Liver (tissue), 3 donors: ENCODE measurements at regions not wholly inside any gene's neighbourhood (a gene's known extent, or its start where the extent isn't known, plus 50 kb on each side); places are given as distances from the start of the nearest gene placed in this dataset.

Experiments
- CTCF ChIP-seq: fragments of 150-350 bp; IDR thresholded peaks from 2 replicates; pipeline ENCODE4 v1.5.1; 2017; ENCODE audit warnings: improper control_type of control experiment, low read depth, low read length; ENCODE audit not compliant: missing input control
- EGR1 ChIP-seq, 2 donors: IDR thresholded peaks; 2 replicates each; pipeline ENCODE4 v1.6.1; 2016 to 2018; ENCODE audit warnings: antibody characterized with exemption in 2 of 2, low read depth in 2 of 2
- GABPA ChIP-seq, 2 donors: IDR thresholded peaks in 1 of 2; conservative IDR thresholded peaks in 1 of 2; 2 replicates each; pipeline ENCODE4 v1.6.1; 2016; ENCODE audit warnings: antibody characterized with exemption in 2 of 2, mild to moderate bottlenecking in 1 of 2, moderate library complexity in 1 of 2
- HNF4G ChIP-seq: IDR thresholded peaks from 2 replicates; pipeline ENCODE4 v1.6.1; 2016; ENCODE audit warnings: antibody characterized with exemption
- JUND ChIP-seq, 2 donors: IDR thresholded peaks; 2 replicates each; pipeline ENCODE4 v1.6.1; 2016; ENCODE audit warnings: antibody characterized with exemption in 2 of 2
- MAX ChIP-seq: IDR thresholded peaks from 2 replicates; pipeline ENCODE4 v1.6.1; 2016; ENCODE audit warnings: antibody characterized with exemption
- NR2F2 ChIP-seq: IDR thresholded peaks from 2 replicates; pipeline ENCODE4 v1.6.1; 2016; ENCODE audit warnings: antibody characterized with exemption
- RAD21 ChIP-seq, 2 donors: IDR thresholded peaks; 2 replicates each; pipeline ENCODE4 v1.6.1; 2016; ENCODE audit warnings: antibody characterized with exemption in 2 of 2, mild to moderate bottlenecking in 2 of 2
- REST ChIP-seq: IDR thresholded peaks from 2 replicates; pipeline ENCODE4 v1.6.1; 2016; ENCODE audit warnings: antibody characterized with exemption, mild to moderate bottlenecking
- RXRA ChIP-seq, 2 donors: IDR thresholded peaks; 2 replicates each; pipeline ENCODE4 v1.6.1; 2017 to 2018; ENCODE audit warnings: antibody characterized with exemption in 2 of 2, mild to moderate bottlenecking in 1 of 2
- SP1 ChIP-seq: IDR thresholded peaks from 2 replicates; pipeline ENCODE4 v1.6.1; 2018; ENCODE audit warnings: antibody characterized with exemption, mild to moderate bottlenecking
- TAF1 ChIP-seq: conservative IDR thresholded peaks from 2 replicates; pipeline ENCODE4 v1.6.1; 2016; ENCODE audit warnings: antibody characterized with exemption, mild to moderate bottlenecking
- YY1 ChIP-seq: IDR thresholded peaks from 2 replicates; pipeline ENCODE4 v1.6.1; 2016; ENCODE audit warnings: antibody characterized with exemption, mild to moderate bottlenecking
- ZBTB33 ChIP-seq: IDR thresholded peaks from 2 replicates; pipeline ENCODE4 v1.6.1; 2016; ENCODE audit warnings: antibody characterized with exemption
- donor health status: healthy.
- donor health status: healthy.

GRCh38 chr3:22012471-22012870 lies 261.5 kb upstream of the ZNF385D start:
- TF ChIP-seq CTCF (no peak), REST (no peak), MAX (no peak), RXRA (IDR thresholded peaks at IDR 0.05) (no peak), SP1 (no peak), TAF1 (no peak), JUND (IDR thresholded peaks at IDR 0.05) (no peak), YY1 (no peak), EGR1 (IDR thresholded peaks at IDR 0.05; ENCODE audit: low read depth in 2 of 2) (no peak), HNF4G (no peak), GABPA (IDR thresholded peaks at IDR 0.05 in 1 of 2, conservative IDR thresholded peaks at IDR 0.05 in 1 of 2) (no peak), RAD21 (IDR thresholded peaks at IDR 0.05) (no peak), NR2F2 (no peak), ZBTB33 (no peak)
